Suprapubic skin (tissue), 4 donors: ENCODE measurements at regions not wholly inside any gene's neighbourhood (a gene's known extent, or its start where the extent isn't known, plus 50 kb on each side); places are given as distances from the start of the nearest gene placed in this dataset.

Experiments
- DNase-seq, 2 donors: peaks; one replicate each; pipeline ENCODE4 v3.0.0-alpha.2; 2019; ENCODE audit warnings: low spot score in 2 of 2
- H3K27ac ChIP-seq: fragments of 200-600 bp; sonication (generic); one replicate; pipeline ENCODE4 v1.5.1; 2019
- H3K27me3 ChIP-seq: fragments of 200-600 bp; sonication (generic); one replicate; pipeline ENCODE4 v1.5.1; 2019
- H3K36me3 ChIP-seq: fragments of 200-600 bp; sonication (generic); one replicate; pipeline ENCODE4 v1.5.1; 2019
- H3K4me1 ChIP-seq: fragments of 200-600 bp; sonication (generic); one replicate; pipeline ENCODE4 v1.5.1; 2019
- H3K4me3 ChIP-seq: fragments of 200-600 bp; sonication (generic); one replicate; pipeline ENCODE4 v1.5.1; 2019; ENCODE audit warnings: mild to moderate bottlenecking
- H3K9me3 ChIP-seq: fragments of 200-600 bp; sonication (generic); one replicate; pipeline ENCODE4 v1.5.1; 2019
- EP300 ChIP-seq: sonication (generic); formaldehyde crosslinking; IDR thresholded peaks from one replicate; pipeline ENCODE4 v1.6.1; 2017; ENCODE audit warnings: antibody characterized with exemption
- POLR2A ChIP-seq, 2 donors: fragments of 450-650 bp; IDR thresholded peaks; one replicate each; pipeline ENCODE4 v1.6.1; 2017; ENCODE audit warnings: antibody characterized with exemption in 2 of 2, mild to moderate bottlenecking in 2 of 2, moderate library complexity in 2 of 2
- POLR2AphosphoS5 ChIP-seq, 3 donors: sonication (generic); formaldehyde crosslinking; IDR thresholded peaks; one replicate each; pipeline ENCODE4 v1.6.1; 2017; ENCODE audit warnings: antibody characterized with exemption in 3 of 3
- WGBS: methylation state at CpG from one replicate; pipeline ENCODE4 v1.1.5; 2018; 5-methylcytosine and 5-hydroxymethylcytosine counted together
- TF ChIP-seq, protein P1 (sequence below), 2 donors: fragments of 200-600 bp in 1 of 2; fragments of 450-650 bp in 1 of 2; sonication (generic) in 1 of 2; IDR thresholded peaks; one replicate each; pipeline ENCODE4 v1.5.1; 2016 to 2019; ENCODE audit warnings: antibody characterized with exemption in 2 of 2, mild to moderate bottlenecking in 1 of 2, moderate library complexity in 1 of 2

DNA sequence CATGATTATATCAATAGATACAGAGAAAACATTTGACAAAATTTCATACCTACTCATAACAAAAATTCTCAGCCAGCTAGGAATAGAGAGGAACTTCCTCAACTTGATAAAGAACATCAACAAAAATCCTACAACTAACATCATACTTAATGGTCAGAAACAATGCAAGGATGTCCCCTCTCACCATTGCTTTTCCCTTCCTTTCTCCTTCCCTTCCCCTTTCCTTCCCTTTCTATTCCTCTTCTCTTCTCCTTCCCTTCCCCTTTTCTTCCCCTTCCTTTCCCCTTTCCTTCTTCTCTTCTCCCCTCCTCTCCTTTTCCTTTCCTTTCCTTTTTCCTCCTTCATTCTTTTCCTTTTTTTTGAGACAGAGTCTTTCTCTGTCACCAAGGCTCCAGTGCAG lies 418.3 kb upstream of the B3GAT1 start:
- Histone ChIP-seq H3K9me3 (no peaks in the 10 kb centered on the region), H3K4me1 (no peaks in the 10 kb centered on the region), H3K27me3 (no peaks in the 10 kb centered on the region), H3K27ac (no peak overlapping the region), H3K36me3 (no peaks in the 10 kb centered on the region), H3K4me3 (no peak overlapping the region)
- TF ChIP-seq EP300: no peak
- no peak for TF ChIP-seq POLR2A (IDR thresholded peaks at IDR 0.05)
- TF ChIP-seq POLR2AphosphoS5 (IDR thresholded peaks at IDR 0.05): no peak
- TF ChIP-seq, protein P1, sequence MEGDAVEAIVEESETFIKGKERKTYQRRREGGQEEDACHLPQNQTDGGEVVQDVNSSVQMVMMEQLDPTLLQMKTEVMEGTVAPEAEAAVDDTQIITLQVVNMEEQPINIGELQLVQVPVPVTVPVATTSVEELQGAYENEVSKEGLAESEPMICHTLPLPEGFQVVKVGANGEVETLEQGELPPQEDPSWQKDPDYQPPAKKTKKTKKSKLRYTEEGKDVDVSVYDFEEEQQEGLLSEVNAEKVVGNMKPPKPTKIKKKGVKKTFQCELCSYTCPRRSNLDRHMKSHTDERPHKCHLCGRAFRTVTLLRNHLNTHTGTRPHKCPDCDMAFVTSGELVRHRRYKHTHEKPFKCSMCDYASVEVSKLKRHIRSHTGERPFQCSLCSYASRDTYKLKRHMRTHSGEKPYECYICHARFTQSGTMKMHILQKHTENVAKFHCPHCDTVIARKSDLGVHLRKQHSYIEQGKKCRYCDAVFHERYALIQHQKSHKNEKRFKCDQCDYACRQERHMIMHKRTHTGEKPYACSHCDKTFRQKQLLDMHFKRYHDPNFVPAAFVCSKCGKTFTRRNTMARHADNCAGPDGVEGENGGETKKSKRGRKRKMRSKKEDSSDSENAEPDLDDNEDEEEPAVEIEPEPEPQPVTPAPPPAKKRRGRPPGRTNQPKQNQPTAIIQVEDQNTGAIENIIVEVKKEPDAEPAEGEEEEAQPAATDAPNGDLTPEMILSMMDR (IDR thresholded peaks at IDR 0.05): no peak
- no peak for DNase-seq

- WGBS: 84% methylated on average over 4 of the region's 4 CpGs
- TF ChIP-seq EP300 (no peak), POLR2A (IDR thresholded peaks at IDR 0.05) (no peak), POLR2AphosphoS5 (IDR thresholded peaks at IDR 0.05) (no peak)
- TF ChIP-seq, protein P1 (IDR thresholded peaks at IDR 0.05): no peak
Measured at GRCh38 chr11:134823970-134824369, 411.9 kb upstream of the B3GAT1 start.

DNA sequence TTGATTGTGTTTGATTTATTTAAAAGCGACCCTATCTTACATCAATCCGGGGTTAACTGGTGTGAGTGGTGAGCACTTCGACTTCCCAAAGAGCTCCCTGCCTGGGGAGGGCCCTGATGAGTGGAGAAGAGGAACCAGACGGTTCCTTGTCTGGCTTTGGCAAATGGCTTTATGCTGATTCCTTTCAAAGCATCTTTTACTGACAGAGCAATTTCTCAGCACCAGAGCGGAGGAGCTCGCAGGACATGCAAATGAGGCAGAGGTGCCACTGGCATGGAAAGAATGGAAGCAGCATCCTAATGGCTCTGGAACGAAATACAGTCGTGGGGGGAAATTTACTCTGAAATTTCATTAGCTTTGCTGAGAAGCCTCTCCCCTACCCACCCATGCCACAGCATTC lies 410.9 kb upstream of the B3GAT1 start:
- Histone ChIP-seq H3K4me1 (no peaks in the 10 kb centered on the region), H3K9me3 (no peaks in the 10 kb centered on the region), H3K36me3 (no peaks in the 10 kb centered on the region), H3K27me3 (peaks cover 13% of the 10 kb centered on the region), H3K27ac (no peak overlapping the region), H3K4me3 (no peak overlapping the region)
- DNase-seq: no peak
- no peak for TF ChIP-seq POLR2A (IDR thresholded peaks at IDR 0.05)
- no peak for TF ChIP-seq POLR2AphosphoS5 (IDR thresholded peaks at IDR 0.05)
- TF ChIP-seq, protein P1 (IDR thresholded peaks at IDR 0.05): no peak
- WGBS: 53% methylated on average over 8 of the region's 8 CpGs

More at GRCh38 chr11:134823970-134824369, 411.9 kb upstream of the B3GAT1 start:
- Histone ChIP-seq H3K27ac (no peak overlapping the region), H3K27me3 (peaks cover 11% of the 10 kb centered on the region), H3K4me1 (no peaks in the 10 kb centered on the region), H3K9me3 (no peaks in the 10 kb centered on the region), H3K36me3 (no peaks in the 10 kb centered on the region), H3K4me3 (no peak overlapping the region)
- no peak for DNase-seq

- no peak overlapping the region for H3K27ac ChIP-seq
- H3K27me3 ChIP-seq: peaks cover 15% of the 10 kb centered on the region
- 57% methylated on average over 4 of the region's 4 CpGs for WGBS
- TF ChIP-seq POLR2A (IDR thresholded peaks at IDR 0.05): no peak
- no peak for TF ChIP-seq EP300
- no peak for TF ChIP-seq POLR2AphosphoS5 (IDR thresholded peaks at IDR 0.05)
- TF ChIP-seq, protein P1 (IDR thresholded peaks at IDR 0.05): no peak
- DNase-seq: no peak
- no peak overlapping the region for H3K4me3 ChIP-seq
- no peaks in the 10 kb centered on the region for H3K4me1 ChIP-seq
- H3K9me3 ChIP-seq: no peaks in the 10 kb centered on the region
- H3K36me3 ChIP-seq: no peaks in the 10 kb centered on the region
Measured at GRCh38 chr11:134821422-134821821, 409.4 kb upstream of the B3GAT1 start.

- H3K27me3 ChIP-seq: peaks cover 20% of the 10 kb centered on the region
- no peak overlapping the region for H3K27ac ChIP-seq
- no peak overlapping the region for H3K4me3 ChIP-seq
- DNase-seq: no peak
- H3K4me1 ChIP-seq: no peaks in the 10 kb centered on the region
- no peaks in the 10 kb centered on the region for H3K9me3 ChIP-seq
- H3K36me3 ChIP-seq: no peaks in the 10 kb centered on the region
- WGBS: 43% methylated on average over 7 of the region's 7 CpGs
- TF ChIP-seq POLR2A (IDR thresholded peaks at IDR 0.05) (no peak), POLR2AphosphoS5 (IDR thresholded peaks at IDR 0.05) (no peak), EP300 (no peak)
- TF ChIP-seq, protein P1 (IDR thresholded peaks at IDR 0.05): no peak
Measured at GRCh38 chr11:134819041-134819440, 407.0 kb upstream of the B3GAT1 start.
